Sigmoid colon (tissue), 4 donors: ENCODE measurements at regions not wholly inside any gene's neighbourhood (a gene's known extent, or its start where the extent isn't known, plus 50 kb on each side); places are given as distances from the start of the nearest gene placed in this dataset.

Source experiments
- POLR2AphosphoS5 ChIP-seq, 4 donors: sonication (generic); formaldehyde crosslinking; IDR thresholded peaks; one replicate each; pipeline ENCODE4 v1.6.1; 2017; ENCODE audit warnings: antibody characterized with exemption in 4 of 4
- TF ChIP-seq, protein P1 (sequence below), 4 experiments: fragments of 450-650 bp in 3 of 4; fragments of 200-600 bp in 1 of 4; IDR thresholded peaks; one replicate each; pipeline ENCODE4 v1.5.1; 2016 to 2019; ENCODE audit warnings: antibody characterized with exemption in 4 of 4, mild to moderate bottlenecking in 3 of 4, moderate library complexity in 2 of 4

DNA sequence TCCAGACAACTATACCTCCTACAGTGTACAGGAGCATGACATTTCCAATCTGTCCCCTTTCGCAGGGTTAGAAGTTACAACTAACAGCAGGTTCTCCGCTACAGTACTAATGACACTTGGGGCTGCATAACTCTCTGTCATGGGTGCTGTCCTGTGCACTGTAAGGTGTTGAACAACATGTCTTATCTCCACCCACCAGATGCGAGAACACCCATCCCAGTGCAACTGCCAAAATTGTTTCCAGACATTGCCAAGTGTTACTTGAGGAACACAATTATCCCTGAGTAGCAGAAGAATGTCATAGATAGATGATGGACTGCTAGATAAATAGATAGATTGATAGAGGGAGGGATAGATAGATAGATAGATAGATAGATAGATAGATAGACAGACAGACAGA is 200.9 kb upstream of the USP9Y start:
- TF ChIP-seq, protein P1, sequence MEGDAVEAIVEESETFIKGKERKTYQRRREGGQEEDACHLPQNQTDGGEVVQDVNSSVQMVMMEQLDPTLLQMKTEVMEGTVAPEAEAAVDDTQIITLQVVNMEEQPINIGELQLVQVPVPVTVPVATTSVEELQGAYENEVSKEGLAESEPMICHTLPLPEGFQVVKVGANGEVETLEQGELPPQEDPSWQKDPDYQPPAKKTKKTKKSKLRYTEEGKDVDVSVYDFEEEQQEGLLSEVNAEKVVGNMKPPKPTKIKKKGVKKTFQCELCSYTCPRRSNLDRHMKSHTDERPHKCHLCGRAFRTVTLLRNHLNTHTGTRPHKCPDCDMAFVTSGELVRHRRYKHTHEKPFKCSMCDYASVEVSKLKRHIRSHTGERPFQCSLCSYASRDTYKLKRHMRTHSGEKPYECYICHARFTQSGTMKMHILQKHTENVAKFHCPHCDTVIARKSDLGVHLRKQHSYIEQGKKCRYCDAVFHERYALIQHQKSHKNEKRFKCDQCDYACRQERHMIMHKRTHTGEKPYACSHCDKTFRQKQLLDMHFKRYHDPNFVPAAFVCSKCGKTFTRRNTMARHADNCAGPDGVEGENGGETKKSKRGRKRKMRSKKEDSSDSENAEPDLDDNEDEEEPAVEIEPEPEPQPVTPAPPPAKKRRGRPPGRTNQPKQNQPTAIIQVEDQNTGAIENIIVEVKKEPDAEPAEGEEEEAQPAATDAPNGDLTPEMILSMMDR (IDR thresholded peaks at IDR 0.05) = no peak
- TF ChIP-seq POLR2AphosphoS5 (IDR thresholded peaks at IDR 0.05) = no peak
